PC-9 (cell line): ENCODE measurements at regions not wholly inside any gene's neighbourhood (a gene's known extent, or its start where the extent isn't known, plus 50 kb on each side); places are given as distances from the start of the nearest gene placed in this dataset.

Source experiments
- BruUV-seq: library from RNA; stranded (reverse); fragments of 400-500 nt; replicated peaks from 2 replicates; lab custom pipeline; 2021; lab: Mats Ljungman, UMichigan
- CTCF ChIA-PET: fragments of 300-600 bp; sonication (Branson Sonifier 250); formaldehyde crosslinking; loops from one replicate; lab custom pipeline; 2022; ENCODE audit warnings: antibody characterized with exemption; lab: Charles Lee
- POLR2A ChIA-PET: fragments of 300-600 bp; sonication (Branson Sonifier 250); formaldehyde crosslinking; loops from one replicate; lab custom pipeline; 2022; ENCODE audit warnings: antibody characterized with exemption; ENCODE audit not compliant: unreplicated experiment; lab: Charles Lee
- DNase-seq, 2 experiments: peaks; one replicate each; pipeline versions ENCODE4 v3.0.0 to v3.0.0-alpha.2; 2015 to 2022; ENCODE audit warnings: mixed read lengths in 1 of 2
- H2AFZ ChIP-seq: fragments of 200-600 bp; sonication (generic); 2 replicates; pipeline ENCODE4 v1.8.1; 2017; ENCODE audit warnings: antibody characterized with exemption
- H3F3A ChIP-seq: fragments of 200-600 bp; sonication (generic); 2 replicates; pipeline ENCODE4 v1.8.1; 2017; ENCODE audit warnings: antibody characterized with exemption, mild to moderate bottlenecking, low read depth; ENCODE audit not compliant: insufficient read depth
- H3K27ac ChIP-seq: fragments of 200-600 bp; sonication (generic); 2 replicates; pipeline ENCODE4 v1.6.1; 2016; ENCODE audit warnings: mixed run types
- H3K27me3 ChIP-seq: fragments of 200-600 bp; sonication (generic); 2 replicates; pipeline ENCODE4 v1.6.1; 2016; ENCODE audit warnings: low read depth, mixed run types; ENCODE audit not compliant: insufficient read depth
- H3K36me3 ChIP-seq: fragments of 200-600 bp; sonication (generic); 2 replicates; pipeline ENCODE4 v1.6.1; 2016; ENCODE audit warnings: low read depth, mixed run types
- H3K4me1 ChIP-seq: fragments of 200-600 bp; sonication (generic); replicated peaks from 2 replicates; pipeline ENCODE4 v1.6.1; 2016; ENCODE audit warnings: mixed run types; ENCODE audit not compliant: insufficient read depth
- H3K4me2 ChIP-seq: fragments of 200-600 bp; sonication (generic); 2 replicates; pipeline ENCODE4 v1.6.1; 2017; ENCODE audit warnings: mixed run types
- H3K4me3 ChIP-seq: fragments of 200-600 bp; sonication (generic); 2 replicates; pipeline ENCODE4 v1.6.1; 2016; ENCODE audit warnings: mixed run types
- H3K79me2 ChIP-seq: fragments of 200-600 bp; sonication (generic); 2 replicates; pipeline ENCODE4 v1.6.1; 2017; ENCODE audit warnings: low read depth, mixed run types
- H3K9me2 ChIP-seq: fragments of 200-600 bp; sonication (generic); 2 replicates; pipeline ENCODE4 v1.8.1; 2017; ENCODE audit warnings: mild to moderate bottlenecking; ENCODE audit not compliant: insufficient read depth
- H3K9me3 ChIP-seq: fragments of 200-600 bp; sonication (generic); 2 replicates; pipeline ENCODE4 v1.8.1; 2016; ENCODE audit warnings: low read depth; ENCODE audit not compliant: insufficient read depth
- H4K20me1 ChIP-seq: fragments of 200-600 bp; sonication (generic); 2 replicates; pipeline ENCODE4 v1.8.1; 2017; ENCODE audit not compliant: insufficient read depth
- EZH2 ChIP-seq: fragments of 200-600 bp; sonication (generic); IDR thresholded peaks from 2 replicates; pipeline ENCODE4 v1.8.0; 2017; ENCODE audit warnings: antibody characterized with exemption, low read depth
- intact Hi-C: fragments of 100-400 bp; cut with micrococcal nuclease; formaldehyde crosslinking; loops from one replicate; pipeline ENCODE4 v1.10.0; 2022; ENCODE audit not compliant: unreplicated experiment
- TF ChIP-seq, protein P1 (sequence below): fragments of 200-600 bp; sonication (generic); conservative IDR thresholded peaks from 2 replicates; pipeline ENCODE4 v1.6.1; 2017; ENCODE audit warnings: mixed run types, antibody characterized with exemption, mild to moderate bottlenecking, moderate library complexity

DNA sequence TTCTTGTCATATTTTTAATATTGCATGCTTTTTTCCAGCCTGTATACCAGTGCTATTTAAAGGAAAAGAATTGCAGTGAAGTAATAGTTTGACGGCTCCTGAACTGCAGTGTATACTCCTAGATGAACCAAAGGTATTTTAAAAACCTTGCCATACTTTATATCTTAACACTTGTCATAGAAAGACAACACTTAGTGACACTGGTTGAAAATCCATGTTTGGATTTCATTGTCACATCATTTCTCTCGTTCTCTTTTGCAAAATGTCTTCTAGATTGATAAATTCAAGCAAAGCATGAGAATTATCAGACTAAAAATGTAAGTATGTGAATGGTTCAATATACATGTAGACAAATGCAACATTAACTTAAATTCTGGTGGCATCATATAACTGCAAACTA, 1293.9 kb downstream of the PCDH9 start:
- intact Hi-C loops, result no loop called here
- ChIA-PET POLR2A (no interaction called here), CTCF (no interaction called here)
- DNase-seq, result no peak
- TF ChIP-seq, protein P1, sequence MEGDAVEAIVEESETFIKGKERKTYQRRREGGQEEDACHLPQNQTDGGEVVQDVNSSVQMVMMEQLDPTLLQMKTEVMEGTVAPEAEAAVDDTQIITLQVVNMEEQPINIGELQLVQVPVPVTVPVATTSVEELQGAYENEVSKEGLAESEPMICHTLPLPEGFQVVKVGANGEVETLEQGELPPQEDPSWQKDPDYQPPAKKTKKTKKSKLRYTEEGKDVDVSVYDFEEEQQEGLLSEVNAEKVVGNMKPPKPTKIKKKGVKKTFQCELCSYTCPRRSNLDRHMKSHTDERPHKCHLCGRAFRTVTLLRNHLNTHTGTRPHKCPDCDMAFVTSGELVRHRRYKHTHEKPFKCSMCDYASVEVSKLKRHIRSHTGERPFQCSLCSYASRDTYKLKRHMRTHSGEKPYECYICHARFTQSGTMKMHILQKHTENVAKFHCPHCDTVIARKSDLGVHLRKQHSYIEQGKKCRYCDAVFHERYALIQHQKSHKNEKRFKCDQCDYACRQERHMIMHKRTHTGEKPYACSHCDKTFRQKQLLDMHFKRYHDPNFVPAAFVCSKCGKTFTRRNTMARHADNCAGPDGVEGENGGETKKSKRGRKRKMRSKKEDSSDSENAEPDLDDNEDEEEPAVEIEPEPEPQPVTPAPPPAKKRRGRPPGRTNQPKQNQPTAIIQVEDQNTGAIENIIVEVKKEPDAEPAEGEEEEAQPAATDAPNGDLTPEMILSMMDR, result no peak
- Histone ChIP-seq H3K27ac (no peak overlapping the region), H3F3A (no peaks in the 10 kb centered on the region), H4K20me1 (no peaks in the 10 kb centered on the region), H3K4me2 (no peak overlapping the region), H3K9me3 (no peaks in the 10 kb centered on the region), H3K36me3 (no peaks in the 10 kb centered on the region), H3K79me2 (no peaks in the 10 kb centered on the region), H3K4me1 (no peaks in the 10 kb centered on the region), H3K9me2 (no peaks in the 10 kb centered on the region), H3K27me3 (no peaks in the 10 kb centered on the region), H3K4me3 (no peak overlapping the region), H2AFZ (no peak overlapping the region)
- no TSS peak for BruUV-seq

DNA sequence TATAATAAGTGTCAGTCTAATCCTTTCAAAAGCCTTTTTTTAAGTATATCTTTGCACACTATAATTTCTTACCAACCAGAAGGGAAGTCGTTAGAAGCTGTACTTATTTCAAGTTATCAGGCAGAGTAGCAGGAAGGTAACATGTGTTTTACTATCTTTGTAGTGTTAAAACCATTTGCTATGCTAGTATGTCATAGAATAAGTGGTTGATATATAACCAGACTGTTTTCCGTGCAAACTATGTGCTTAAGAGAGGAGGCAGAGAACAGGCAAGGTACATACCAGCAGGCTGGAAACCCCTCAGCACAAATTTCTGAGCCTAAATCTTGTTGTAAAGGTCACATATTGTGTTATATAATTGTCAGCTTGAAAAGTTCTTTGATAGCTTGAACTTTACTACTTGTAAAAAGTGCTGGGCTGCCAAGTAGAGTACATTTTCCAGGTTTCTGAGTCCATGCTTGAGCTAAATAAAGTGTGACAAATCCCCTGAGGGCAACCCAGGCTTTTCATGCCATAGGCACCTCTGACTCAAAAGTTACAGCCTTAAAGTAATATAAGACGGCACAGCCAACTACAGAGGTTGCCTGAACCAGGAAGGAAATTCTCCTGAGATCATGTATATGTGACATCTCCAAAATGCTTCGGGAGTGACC, 1297.4 kb downstream of the PCDH9 start:
- Histone ChIP-seq H3K4me2 (no peak overlapping the region), H2AFZ (no peak overlapping the region), H3K9me3 (no peaks in the 10 kb centered on the region), H3K9me2 (no peaks in the 10 kb centered on the region), H3K4me3 (no peak overlapping the region), H3K4me1 (no peaks in the 10 kb centered on the region), H3K27me3 (no peaks in the 10 kb centered on the region), H4K20me1 (no peaks in the 10 kb centered on the region), H3K79me2 (no peaks in the 10 kb centered on the region), H3K36me3 (no peaks in the 10 kb centered on the region), H3F3A (no peaks in the 10 kb centered on the region), H3K27ac (no peak overlapping the region)
- POLR2A ChIA-PET, result no interaction called here
- CTCF ChIA-PET, result interaction anchor here (0.6 to 0.7 kb wide), 2 partner anchors 9 to 1027 kb away, joined by 3 read pairs; no protein-coding TSS in a partner anchor
- TF ChIP-seq EZH2, result no peak
- TF ChIP-seq, protein P1, result no peak
- DNase-seq, result peak in 1 of 2 experiments; percentile 28
- intact Hi-C loops, result no loop called here
- BruUV-seq, result no TSS peak

DNA sequence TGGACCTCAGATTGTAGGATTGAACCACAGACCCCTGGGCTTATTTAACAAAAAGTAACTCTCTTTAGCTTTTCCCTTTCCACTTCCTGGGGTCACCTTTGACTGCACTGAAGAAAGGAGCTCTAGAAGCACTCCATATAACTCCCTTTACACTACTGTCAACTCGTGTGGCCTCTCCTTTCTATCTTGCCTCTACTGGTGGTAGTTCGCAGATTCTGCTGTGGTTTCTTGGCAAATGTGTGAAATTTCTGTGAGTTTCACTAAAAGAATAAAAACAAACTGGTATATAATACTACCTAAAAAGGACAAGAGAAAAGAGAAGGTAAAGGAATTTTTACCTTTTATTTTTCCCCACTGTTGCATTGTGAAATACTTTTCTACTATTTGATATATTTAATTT, 1298.1 kb downstream of the PCDH9 start:
- TF ChIP-seq EZH2, result no peak
- TF ChIP-seq, protein P1, result no peak
- no peak for DNase-seq
- H3K9me2 ChIP-seq, result no peaks in the 10 kb centered on the region
- intact Hi-C loops, result no loop called here
- H3K4me1 ChIP-seq, result no peaks in the 10 kb centered on the region
- H3K4me3 ChIP-seq, result no peak overlapping the region
- ChIA-PET POLR2A (no interaction called here), CTCF (no interaction called here)
- H3F3A ChIP-seq, result no peaks in the 10 kb centered on the region
- H3K9me3 ChIP-seq, result no peaks in the 10 kb centered on the region
- H3K27ac ChIP-seq, result no peak overlapping the region
- no peaks in the 10 kb centered on the region for H3K79me2 ChIP-seq
- H3K4me2 ChIP-seq, result no peak overlapping the region
- H3K27me3 ChIP-seq, result no peaks in the 10 kb centered on the region
- no peaks in the 10 kb centered on the region for H4K20me1 ChIP-seq
- no peak overlapping the region for H2AFZ ChIP-seq
- no TSS peak for BruUV-seq
- no peaks in the 10 kb centered on the region for H3K36me3 ChIP-seq
